Medulla oblongata (tissue), 1 donor: ENCODE measurements at regions not wholly inside any gene's neighbourhood (a gene's known extent, or its start where the extent isn't known, plus 50 kb on each side); places are given as distances from the start of the nearest gene placed in this dataset.
"Not testable (repeated sequence)": the region's sequence is repeated elsewhere in the genome, so short reads cannot be mapped to it uniquely, and the experiment has no call there.

Experiments
- DNase-seq: peaks from one replicate; pipeline ENCODE4 v3.0.0-alpha.2; 2015; ENCODE audit errors: extremely low spot score

DNA sequence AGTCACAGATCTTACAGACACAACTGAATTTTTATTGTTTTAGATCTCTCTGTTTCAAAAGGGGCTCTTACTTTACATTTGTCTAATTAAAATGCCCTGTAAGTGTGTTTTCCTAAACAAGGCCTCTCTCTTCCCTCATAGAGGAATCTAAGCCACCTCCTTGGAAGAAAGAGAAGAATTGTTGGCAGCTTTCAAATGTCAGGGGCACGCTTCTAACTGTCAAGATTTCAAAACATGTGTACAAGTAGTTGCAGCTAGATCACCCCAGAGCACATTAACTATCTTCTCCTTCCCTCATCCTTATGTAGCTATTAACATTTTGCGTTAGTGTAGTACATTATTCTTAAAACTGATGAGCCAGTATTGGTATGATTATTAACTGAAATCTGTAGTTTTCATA is 266.5 kb upstream of the BOD1L1 start:
- no peak for DNase-seq

DNA sequence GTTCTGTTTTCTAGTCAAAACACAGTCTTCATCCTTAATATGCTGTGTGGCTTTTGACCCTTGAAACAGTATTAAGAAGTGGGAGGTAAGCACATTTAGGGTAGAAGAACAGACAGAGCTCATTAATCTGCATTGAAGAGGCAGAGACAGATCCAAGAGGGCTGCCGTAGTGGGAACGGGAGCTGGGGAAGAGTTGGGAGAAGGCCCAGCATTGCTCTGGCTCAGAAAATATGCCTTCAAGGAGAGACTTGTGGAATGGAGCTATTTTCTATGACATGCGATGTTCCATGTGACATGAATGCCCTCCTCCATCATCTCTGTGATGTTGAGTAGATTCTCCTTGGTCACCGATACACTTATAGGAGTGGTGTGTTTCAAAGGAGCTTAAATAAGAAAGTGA is 273.3 kb upstream of the BOD1L1 start:
- DNase-seq = no peak

- DNase-seq = no peak
Observed at GRCh38 chr4:13902146-13902545, 274.6 kb upstream of the BOD1L1 start.

DNA sequence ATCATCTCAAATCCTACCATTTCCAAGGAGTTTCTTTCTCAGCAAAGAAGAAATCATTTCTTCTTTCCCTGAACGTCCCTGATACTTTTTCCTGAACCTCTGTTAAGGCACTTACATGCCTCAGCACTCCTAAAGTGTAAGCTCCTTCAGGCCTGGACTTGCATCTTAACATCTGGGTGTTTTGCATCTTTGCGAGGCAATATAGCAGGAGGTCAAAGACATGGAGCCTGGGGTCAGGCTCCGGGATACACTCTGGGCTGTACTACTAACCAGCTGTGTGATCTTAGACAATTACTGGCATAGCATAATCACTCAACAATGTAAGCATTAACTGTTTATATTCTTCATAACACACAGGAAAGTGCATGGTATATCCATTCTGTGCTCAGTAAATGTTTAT is 275.5 kb upstream of the BOD1L1 start:
- DNase-seq = no peak

DNA sequence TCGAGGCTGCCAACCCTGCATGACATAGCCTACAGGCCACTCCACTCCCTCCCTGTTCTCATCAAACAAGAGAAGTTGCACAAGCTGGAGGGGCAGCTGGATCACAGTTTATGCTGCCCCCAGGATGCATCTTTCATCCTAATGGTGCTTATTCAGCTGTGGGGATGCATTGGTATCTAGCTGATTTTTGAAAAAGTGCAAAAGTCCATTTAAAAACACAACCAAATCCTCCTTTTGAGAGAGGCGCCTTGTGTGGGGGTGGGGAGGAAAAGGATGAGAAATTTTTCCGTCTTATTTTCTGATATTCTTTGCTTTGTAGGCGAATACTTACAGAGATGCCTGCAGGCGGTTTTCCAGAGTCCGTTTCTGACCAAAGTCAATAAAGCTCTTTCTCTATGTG is 276.4 kb upstream of the BOD1L1 start:
- no peak for DNase-seq

DNA sequence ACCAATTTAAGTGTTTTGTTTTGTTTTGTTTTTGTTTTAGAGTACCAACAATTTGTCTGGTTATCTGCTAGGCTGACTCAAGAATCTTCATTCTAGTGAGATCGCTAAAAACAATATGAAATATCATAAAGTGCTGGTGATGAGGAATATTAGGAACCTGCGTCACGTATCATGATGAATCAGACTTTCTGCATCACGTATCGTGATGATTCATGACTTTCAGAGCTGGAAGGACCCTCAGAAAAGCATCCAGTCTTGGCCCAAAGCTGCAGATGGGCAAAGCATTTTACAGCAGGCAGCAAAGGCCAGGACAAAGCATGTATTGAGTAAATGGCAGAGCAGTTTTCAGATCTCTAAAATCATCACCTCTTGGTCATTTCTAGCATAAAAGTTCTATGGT is 278.0 kb upstream of the BOD1L1 start:
- no peak for DNase-seq

DNA sequence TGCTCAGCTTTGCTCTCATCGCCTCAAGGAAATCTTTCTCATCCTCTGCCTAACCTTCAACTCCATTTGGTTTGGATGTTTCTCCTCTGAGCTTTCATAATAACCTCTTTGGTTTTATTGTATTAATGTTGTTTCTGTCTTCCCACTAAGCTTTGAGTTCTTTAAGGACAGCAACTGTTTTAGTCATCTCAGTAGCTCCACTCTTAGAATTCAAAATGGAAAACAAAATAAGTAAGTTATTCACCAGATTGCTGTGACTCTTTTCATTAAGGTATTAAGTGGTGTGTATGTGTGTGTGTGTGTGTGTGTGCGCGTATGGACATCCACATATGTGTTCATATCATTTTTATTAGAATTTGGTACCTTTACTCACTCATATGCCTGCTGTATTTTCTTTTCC is 279.2 kb upstream of the BOD1L1 start:
- DNase-seq = no peak

- DNase-seq = no peak
Observed at GRCh38 chr4:13907255-13907751, 279.8 kb upstream of the BOD1L1 start.

- no peak for DNase-seq
Observed at GRCh38 chr4:13908455-13908854, 280.9 kb upstream of the BOD1L1 start.

DNA sequence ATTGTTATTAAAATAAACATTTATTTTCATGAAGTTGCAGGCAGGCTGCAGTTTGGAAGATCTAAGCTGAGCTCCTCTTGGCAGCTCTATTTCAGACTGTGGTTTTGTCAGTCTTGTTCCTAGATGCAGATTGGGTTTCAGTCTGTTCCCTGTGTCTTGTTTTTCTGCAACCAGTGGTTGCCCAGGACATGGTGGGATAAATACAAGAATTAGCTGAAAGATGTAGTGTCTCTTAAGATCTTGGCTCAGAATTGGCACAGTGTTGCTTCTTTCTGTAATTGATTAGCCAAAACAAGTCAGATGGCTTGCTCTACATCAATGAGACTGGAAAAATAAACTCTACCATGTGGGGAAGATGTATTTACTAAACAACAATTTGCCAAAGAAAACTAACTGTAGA is 283.0 kb upstream of the BOD1L1 start:
- peak; percentile 23 for DNase-seq

- DNase-seq = no peak
Observed at GRCh38 chr4:13911256-13911655, 283.7 kb upstream of the BOD1L1 start.

DNA sequence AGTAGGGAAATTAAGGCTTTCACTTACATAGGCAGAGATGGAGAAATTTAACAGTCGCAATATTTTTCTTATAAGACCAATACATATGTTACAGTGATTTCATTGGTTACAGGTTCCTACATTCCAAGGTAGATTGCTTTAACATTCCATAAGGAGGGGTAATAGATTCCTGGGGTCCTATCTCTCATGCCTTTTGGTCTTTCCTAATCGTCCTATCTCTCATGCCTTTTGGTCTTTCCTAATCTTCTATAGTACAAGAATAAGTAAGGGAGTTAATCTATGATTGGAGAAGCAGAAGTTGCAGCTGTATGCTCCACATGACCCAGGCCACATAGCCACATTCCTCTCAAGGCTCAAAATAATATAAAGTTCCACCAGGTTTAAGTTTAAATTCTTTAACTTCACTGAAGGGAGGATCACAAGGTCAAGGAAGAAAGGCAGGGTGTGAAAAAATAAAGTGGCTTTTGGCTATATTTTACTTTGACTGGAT is 285.0 kb upstream of the BOD1L1 start:
- DNase-seq = no peak

DNA sequence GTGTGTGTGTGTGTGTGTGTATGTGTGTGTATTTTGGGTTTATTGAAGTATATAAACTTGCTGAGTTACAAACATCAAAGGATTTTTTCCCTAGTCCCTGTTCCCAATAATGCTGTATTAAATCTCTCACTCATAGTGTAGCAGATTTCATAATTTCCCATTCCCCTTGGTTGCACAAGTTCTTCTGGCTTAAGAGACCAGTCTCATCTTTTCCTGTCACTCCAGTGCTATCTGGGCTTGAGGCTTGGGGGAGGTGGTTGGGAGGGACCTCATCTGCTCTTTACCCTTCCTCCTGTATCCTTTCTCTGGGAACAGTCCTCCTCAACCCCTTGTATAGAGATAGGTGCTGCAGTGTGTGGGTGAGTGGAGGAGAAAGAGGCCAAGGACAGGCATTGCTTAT is 285.4 kb upstream of the BOD1L1 start:
- DNase-seq = no peak

GRCh38 chr4:13917015-13917414 is 289.5 kb upstream of the BOD1L1 start:
- DNase-seq = no peak

DNA sequence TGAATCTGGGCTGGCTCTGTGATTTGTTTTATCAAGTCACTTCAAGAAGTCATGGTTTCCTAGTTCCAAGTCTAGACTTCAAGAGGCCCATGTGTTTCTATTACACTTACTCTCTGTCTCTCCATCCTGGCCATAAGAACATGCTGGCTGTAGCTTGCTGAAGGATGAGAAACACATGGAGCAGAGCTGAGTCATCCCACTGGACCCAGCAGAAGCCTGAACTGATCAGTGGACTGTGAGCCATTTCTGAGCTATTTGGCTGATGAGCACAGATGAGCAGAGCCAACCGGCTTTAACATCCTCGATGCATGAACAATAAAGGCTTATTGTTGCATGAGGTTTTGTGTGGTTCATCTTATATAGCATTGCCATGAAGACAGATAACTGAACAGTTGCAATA is 290.6 kb upstream of the BOD1L1 start:
- DNase-seq = no peak

DNA sequence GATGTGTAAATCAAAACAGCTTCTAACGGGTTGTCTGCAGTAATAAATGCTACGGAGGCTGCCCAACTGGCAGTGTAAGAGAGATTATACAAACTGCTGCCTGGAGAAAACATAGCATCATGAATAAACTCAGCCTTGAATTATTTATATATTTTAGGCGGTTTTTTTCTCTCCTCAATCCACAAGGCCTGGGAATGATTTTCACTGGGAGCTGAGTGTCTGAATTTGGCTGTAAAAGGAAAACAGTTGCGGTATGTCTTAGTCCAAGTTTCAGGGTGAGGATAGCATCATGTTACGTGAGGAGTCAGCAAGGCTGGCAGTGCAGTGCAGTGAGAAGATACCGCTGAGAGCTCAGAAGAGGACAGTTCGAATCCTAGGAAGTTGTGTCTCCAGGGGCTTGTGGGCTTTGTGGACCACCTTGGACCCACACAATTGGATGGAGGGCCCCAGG is 291.5 kb upstream of the BOD1L1 start:
- DNase-seq = no peak

GRCh38 chr4:13920111-13920875 is 292.8 kb upstream of the BOD1L1 start:
- no peak for DNase-seq

DNA sequence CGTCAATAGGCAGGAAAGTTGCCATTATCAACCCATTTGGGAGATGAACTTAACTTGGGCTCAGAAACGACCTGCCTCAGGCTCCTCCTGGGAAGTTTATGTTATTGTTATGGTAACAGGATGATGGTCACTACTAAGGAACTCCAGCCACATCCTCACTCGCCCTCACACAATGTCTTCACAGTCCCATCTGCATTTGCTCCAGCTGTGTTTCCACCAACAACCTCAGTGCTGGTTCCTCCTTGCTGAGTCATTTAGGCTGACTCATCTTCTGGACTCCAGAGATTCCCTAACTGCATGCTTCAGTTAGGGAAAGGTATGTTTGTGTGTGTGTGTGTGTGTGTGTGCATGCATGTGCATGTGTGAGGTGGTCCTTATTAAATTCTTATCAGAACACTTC is 293.4 kb upstream of the BOD1L1 start:
- DNase-seq = no peak

DNA sequence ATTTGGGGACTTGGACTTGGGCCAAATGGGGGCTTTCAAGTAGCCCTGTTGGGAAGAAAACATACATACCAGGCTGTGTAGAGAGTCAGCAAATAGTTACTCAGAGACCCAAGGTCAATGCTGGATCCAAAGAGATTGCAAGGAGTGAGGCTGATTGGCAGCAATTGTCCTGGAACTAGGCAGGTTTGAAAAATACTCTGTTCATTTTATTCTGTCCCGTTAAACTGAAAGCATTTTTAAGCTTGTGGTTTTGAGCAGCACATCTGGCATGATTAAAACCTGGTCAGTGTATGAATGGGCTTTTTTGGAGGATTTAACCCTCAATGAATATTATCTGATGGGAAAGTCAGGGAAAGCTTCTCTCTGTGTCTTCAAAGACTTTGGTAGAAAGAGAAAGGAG is 294.3 kb upstream of the BOD1L1 start:
- DNase-seq = no peak

- no peak for DNase-seq
Observed at GRCh38 chr4:13922459-13922858, 294.9 kb upstream of the BOD1L1 start.

- no peak for DNase-seq
Observed at GRCh38 chr4:13922873-13923645, 295.5 kb upstream of the BOD1L1 start.

- DNase-seq = not testable (repeated sequence)
Observed at GRCh38 chr4:13924900-13925299, 297.4 kb upstream of the BOD1L1 start.

- no peak for DNase-seq
Observed at GRCh38 chr4:13928214-13928613, 300.7 kb upstream of the BOD1L1 start.
